Fibroblast of gingiva (primary cell): ENCODE measurements at regions not wholly inside any gene's neighbourhood (a gene's known extent, or its start where the extent isn't known, plus 50 kb on each side); places are given as distances from the start of the nearest gene placed in this dataset.
"Not testable (repeated sequence)": the region's sequence is repeated elsewhere in the genome, so short reads cannot be mapped to it uniquely, and the experiment has no call there.

Source experiments
- DNase-seq: peaks from one replicate; pipeline ENCODE4 v3.0.0-alpha.2; 2011; ENCODE audit warnings: low read depth

GRCh38 chr1:213464786-213465460 lies 413.9 kb downstream of the RPS6KC1 start:
- no peak for DNase-seq

- no peak for DNase-seq
Observed at GRCh38 chr1:213466541-213466940, 415.5 kb downstream of the RPS6KC1 start.

- DNase-seq: no peak
Observed at GRCh38 chr1:213474054-213474453, 423.0 kb downstream of the RPS6KC1 start.

- DNase-seq: no peak
Observed at GRCh38 chr1:213481395-213481794, 430.4 kb downstream of the RPS6KC1 start.

GRCh38 chr1:213484333-213484732 lies 433.3 kb downstream of the RPS6KC1 start:
- DNase-seq: no peak

- no peak for DNase-seq
Observed at GRCh38 chr1:213484758-213485157, 433.7 kb downstream of the RPS6KC1 start.

- no peak for DNase-seq
Observed at GRCh38 chr1:213486488-213486887, 435.4 kb downstream of the RPS6KC1 start.

- DNase-seq: no peak
Observed at GRCh38 chr1:213491468-213491867, 440.4 kb downstream of the RPS6KC1 start.

- no peak for DNase-seq
Observed at GRCh38 chr1:213492161-213493041, 441.4 kb downstream of the RPS6KC1 start.

- no peak for DNase-seq
Observed at GRCh38 chr1:213499444-213499843, 448.4 kb downstream of the RPS6KC1 start.

- DNase-seq: no peak
Observed at GRCh38 chr1:213507472-213508223, 456.6 kb downstream of the RPS6KC1 start.

- DNase-seq: no peak
Observed at GRCh38 chr1:213511173-213511572, 460.1 kb downstream of the RPS6KC1 start.

GRCh38 chr1:213512316-213512715 lies 461.3 kb downstream of the RPS6KC1 start:
- DNase-seq: no peak

GRCh38 chr1:213513006-213513405 lies 462.0 kb downstream of the RPS6KC1 start:
- no peak for DNase-seq

GRCh38 chr1:213514408-213515179 lies 463.6 kb downstream of the RPS6KC1 start:
- not testable (repeated sequence) for DNase-seq

- no peak for DNase-seq
Observed at GRCh38 chr1:213519098-213519497, 468.1 kb downstream of the RPS6KC1 start.

- no peak for DNase-seq
Observed at GRCh38 chr1:213521206-213521605, 466.6 kb upstream of the PROX1 start.

- DNase-seq: no peak
Observed at GRCh38 chr1:213523781-213524398, 463.9 kb upstream of the PROX1 start.

GRCh38 chr1:213526306-213526705 lies 461.5 kb upstream of the PROX1 start:
- DNase-seq: no peak

- no peak for DNase-seq
Observed at GRCh38 chr1:213530611-213531320, 457.0 kb upstream of the PROX1 start.
